ENCODE measurements at regions not wholly inside any gene's neighbourhood (a gene's known extent, or its start where the extent isn't known, plus 50 kb on each side); places are given as distances from the start of the nearest gene placed in this dataset.

DNA sequence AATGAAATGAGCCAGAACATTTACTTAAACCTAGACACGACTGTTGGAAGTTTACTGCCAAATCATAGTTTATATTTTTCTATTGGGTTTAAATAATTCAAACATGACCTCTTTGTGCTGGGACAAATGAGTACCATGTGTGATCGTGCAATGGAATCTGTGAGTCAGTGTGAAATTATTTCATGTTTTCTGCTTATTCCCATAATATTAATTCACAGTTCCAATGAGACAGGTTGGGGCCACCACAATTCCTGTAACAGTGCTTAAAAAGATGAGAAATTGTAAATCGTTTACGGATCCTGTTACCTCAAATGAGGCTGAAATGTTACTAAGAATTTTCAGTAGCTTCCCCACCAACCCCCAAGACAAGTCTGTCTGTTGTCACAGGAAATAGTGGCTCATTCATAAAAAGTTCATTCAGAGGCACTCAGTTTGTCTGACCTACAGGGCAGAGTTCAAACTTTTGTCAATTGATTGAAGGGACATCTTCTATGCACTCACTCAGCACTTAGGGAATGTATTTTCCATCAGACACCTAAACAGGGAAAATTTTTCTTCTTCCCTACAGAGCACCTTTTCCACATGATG is 563.9 kb upstream of the ADAMTS16 start:
- TF ChIP-seq, protein P1, sequence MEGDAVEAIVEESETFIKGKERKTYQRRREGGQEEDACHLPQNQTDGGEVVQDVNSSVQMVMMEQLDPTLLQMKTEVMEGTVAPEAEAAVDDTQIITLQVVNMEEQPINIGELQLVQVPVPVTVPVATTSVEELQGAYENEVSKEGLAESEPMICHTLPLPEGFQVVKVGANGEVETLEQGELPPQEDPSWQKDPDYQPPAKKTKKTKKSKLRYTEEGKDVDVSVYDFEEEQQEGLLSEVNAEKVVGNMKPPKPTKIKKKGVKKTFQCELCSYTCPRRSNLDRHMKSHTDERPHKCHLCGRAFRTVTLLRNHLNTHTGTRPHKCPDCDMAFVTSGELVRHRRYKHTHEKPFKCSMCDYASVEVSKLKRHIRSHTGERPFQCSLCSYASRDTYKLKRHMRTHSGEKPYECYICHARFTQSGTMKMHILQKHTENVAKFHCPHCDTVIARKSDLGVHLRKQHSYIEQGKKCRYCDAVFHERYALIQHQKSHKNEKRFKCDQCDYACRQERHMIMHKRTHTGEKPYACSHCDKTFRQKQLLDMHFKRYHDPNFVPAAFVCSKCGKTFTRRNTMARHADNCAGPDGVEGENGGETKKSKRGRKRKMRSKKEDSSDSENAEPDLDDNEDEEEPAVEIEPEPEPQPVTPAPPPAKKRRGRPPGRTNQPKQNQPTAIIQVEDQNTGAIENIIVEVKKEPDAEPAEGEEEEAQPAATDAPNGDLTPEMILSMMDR (IDR thresholded peaks at IDR 0.05; ENCODE audit: insufficient read depth, low read length): no peak
- TF ChIP-seq, protein P2, sequence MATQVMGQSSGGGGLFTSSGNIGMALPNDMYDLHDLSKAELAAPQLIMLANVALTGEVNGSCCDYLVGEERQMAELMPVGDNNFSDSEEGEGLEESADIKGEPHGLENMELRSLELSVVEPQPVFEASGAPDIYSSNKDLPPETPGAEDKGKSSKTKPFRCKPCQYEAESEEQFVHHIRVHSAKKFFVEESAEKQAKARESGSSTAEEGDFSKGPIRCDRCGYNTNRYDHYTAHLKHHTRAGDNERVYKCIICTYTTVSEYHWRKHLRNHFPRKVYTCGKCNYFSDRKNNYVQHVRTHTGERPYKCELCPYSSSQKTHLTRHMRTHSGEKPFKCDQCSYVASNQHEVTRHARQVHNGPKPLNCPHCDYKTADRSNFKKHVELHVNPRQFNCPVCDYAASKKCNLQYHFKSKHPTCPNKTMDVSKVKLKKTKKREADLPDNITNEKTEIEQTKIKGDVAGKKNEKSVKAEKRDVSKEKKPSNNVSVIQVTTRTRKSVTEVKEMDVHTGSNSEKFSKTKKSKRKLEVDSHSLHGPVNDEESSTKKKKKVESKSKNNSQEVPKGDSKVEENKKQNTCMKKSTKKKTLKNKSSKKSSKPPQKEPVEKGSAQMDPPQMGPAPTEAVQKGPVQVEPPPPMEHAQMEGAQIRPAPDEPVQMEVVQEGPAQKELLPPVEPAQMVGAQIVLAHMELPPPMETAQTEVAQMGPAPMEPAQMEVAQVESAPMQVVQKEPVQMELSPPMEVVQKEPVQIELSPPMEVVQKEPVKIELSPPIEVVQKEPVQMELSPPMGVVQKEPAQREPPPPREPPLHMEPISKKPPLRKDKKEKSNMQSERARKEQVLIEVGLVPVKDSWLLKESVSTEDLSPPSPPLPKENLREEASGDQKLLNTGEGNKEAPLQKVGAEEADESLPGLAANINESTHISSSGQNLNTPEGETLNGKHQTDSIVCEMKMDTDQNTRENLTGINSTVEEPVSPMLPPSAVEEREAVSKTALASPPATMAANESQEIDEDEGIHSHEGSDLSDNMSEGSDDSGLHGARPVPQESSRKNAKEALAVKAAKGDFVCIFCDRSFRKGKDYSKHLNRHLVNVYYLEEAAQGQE (IDR thresholded peaks at IDR 0.05; ENCODE audit: insufficient replicate concordance, low read depth): no peak
- TF ChIP-seq SPI1 (IDR thresholded peaks at IDR 0.05; ENCODE audit: borderline replicate concordance, low read depth) (no peak), POLR2AphosphoS5 (IDR thresholded peaks at IDR 0.05; ENCODE audit: low read depth) (no peak), GABPA (IDR thresholded peaks at IDR 0.05; ENCODE audit: low read depth) (no peak)
